ENCODE measurements at regions not wholly inside any gene's neighbourhood (a gene's known extent, or its start where the extent isn't known, plus 50 kb on each side); places are given as distances from the start of the nearest gene placed in this dataset.

DNA sequence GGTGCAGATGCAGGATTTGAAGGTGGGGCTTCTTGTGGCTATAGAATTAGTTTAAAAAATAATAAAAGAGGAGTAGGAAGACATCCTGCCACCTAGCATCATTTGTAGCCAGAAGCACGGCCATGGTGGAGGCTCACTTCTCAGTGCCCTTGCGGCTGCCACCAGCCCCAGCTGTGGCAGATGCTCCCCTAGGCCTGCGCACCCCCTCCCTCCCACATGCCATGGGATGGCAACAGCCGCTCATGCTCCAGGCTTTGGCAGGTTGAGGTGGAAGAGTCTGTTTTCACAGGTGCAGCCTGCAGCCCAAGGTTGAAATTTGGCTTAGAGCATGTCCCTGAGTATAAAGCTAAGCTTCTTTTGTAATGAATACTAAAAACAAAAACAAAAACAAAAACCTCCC lies 96.4 kb downstream of the GATA6 start:
- Histone ChIP-seq H3K4ac (ENCODE audit: low read depth, low read length) (no peak overlapping the region), H3K9me3 (ENCODE audit: control insufficient read depth, low read depth, low read length) (no peaks in the 10 kb centered on the region), H3K14ac (ENCODE audit: insufficient read depth, low read length) (no peak overlapping the region; the same call in 1 of the 2 replicates), H3K27ac (ENCODE audit: insufficient read length, low read depth, low read length) (no peak overlapping the region), H4K20me1 (ENCODE audit: control insufficient read depth, insufficient read depth, insufficient read length) (no peaks in the 10 kb centered on the region), H2AK5ac (ENCODE audit: insufficient read length, low read length) (no peak overlapping the region), H2BK20ac (ENCODE audit: low read depth, low read length, poor library complexity, severe bottlenecking) (no peak overlapping the region), H3K79me2 (ENCODE audit: insufficient read depth, low read length) (no peaks in the 10 kb centered on the region), H2BK12ac (ENCODE audit: insufficient read length, low read depth, low read length) (no peak overlapping the region), H3K4me1 (ENCODE audit: insufficient read depth, low read length) (no peaks in the 10 kb centered on the region), H3K23me2 (ENCODE audit: insufficient read length, low read depth, low read length, poor library complexity, severe bottlenecking) (no peaks in the 10 kb centered on the region), H3K27me3 (ENCODE audit: insufficient read depth, low read length) (peaks cover 3% of the 10 kb centered on the region; the same call in 1 of the 2 replicates), H3K9ac (ENCODE audit: extremely low read depth, insufficient read length, low read length) (no peak overlapping the region), H2BK120ac (ENCODE audit: low read depth, low read length, poor library complexity, severe bottlenecking) (no peak overlapping the region), H2BK5ac (ENCODE audit: insufficient read length, low read length) (no peak overlapping the region), H3K4me2 (ENCODE audit: insufficient read depth, insufficient read length, low read length) (no peak overlapping the region), H3K18ac (ENCODE audit: insufficient read length, low read depth, low read length) (no peak overlapping the region), H4K5ac (ENCODE audit: insufficient read length, low read depth, low read length) (no peak overlapping the region), H3K79me1 (ENCODE audit: insufficient read depth, low read depth, low read length, poor library complexity, severe bottlenecking) (no peaks in the 10 kb centered on the region), H2BK15ac (ENCODE audit: low read depth, low read length) (no peak overlapping the region), H2AFZ (ENCODE audit: low read length) (no peak overlapping the region), H4K8ac (replicated peaks; ENCODE audit: insufficient read length, low read depth, low read length) (no peak overlapping the region), H4K91ac (ENCODE audit: insufficient read length, low read depth, low read length) (no peak overlapping the region), H3K23ac (ENCODE audit: insufficient read length, low read depth, low read length) (no peak overlapping the region), H3T11ph (ENCODE audit: low read length) (no peak overlapping the region), H3K56ac (ENCODE audit: insufficient read length, low read depth, low read length) (no peak overlapping the region)
- WGBS (ENCODE audit: extremely low coverage, insufficient read length, low lambda C conversion rate): no CpG with 5 or more reads among the region's 4 CpGs
- TF ChIP-seq, protein P1, sequence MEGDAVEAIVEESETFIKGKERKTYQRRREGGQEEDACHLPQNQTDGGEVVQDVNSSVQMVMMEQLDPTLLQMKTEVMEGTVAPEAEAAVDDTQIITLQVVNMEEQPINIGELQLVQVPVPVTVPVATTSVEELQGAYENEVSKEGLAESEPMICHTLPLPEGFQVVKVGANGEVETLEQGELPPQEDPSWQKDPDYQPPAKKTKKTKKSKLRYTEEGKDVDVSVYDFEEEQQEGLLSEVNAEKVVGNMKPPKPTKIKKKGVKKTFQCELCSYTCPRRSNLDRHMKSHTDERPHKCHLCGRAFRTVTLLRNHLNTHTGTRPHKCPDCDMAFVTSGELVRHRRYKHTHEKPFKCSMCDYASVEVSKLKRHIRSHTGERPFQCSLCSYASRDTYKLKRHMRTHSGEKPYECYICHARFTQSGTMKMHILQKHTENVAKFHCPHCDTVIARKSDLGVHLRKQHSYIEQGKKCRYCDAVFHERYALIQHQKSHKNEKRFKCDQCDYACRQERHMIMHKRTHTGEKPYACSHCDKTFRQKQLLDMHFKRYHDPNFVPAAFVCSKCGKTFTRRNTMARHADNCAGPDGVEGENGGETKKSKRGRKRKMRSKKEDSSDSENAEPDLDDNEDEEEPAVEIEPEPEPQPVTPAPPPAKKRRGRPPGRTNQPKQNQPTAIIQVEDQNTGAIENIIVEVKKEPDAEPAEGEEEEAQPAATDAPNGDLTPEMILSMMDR (conservative IDR thresholded peaks at IDR 0.05): no peak
- no peak overlapping the region for H3K27ac Mint-ChIP-seq
- no peak overlapping the region for H3K4me3 Mint-ChIP-seq
- H3K9me3 Mint-ChIP-seq: peaks cover 0 to 6% of the 10 kb centered on the region in 2 experiments; a peak in 1 of 5 replicates
- H3K36me3 Mint-ChIP-seq (ENCODE audit: insufficient read depth in 1 of 3, low read depth in 3 of 3): no peaks in the 10 kb centered on the region
- peaks cover 0 to 3% of the 10 kb centered on the region in 2 experiments; a peak in 1 of 4 replicates for H3K4me1 Mint-ChIP-seq
- no peak for DNase-seq
- peaks cover 6% of the 10 kb centered on the region for H3K27me3 Mint-ChIP-seq (ENCODE audit: low read depth)
